ENCODE measurements at regions not wholly inside any gene's neighbourhood (a gene's known extent, or its start where the extent isn't known, plus 50 kb on each side); places are given as distances from the start of the nearest gene placed in this dataset.

- TF ChIP-seq POLR2AphosphoS5 (IDR thresholded peaks at IDR 0.05; ENCODE audit: low read depth) (no peak), SPI1 (IDR thresholded peaks at IDR 0.05; ENCODE audit: borderline replicate concordance, low read depth) (no peak), CTCF (IDR thresholded peaks at IDR 0.05; ENCODE audit: insufficient read depth, low read length) (no peak), GABPA (IDR thresholded peaks at IDR 0.05; ENCODE audit: low read depth) (no peak)
Observed at GRCh38 chr2:58798676-58799208, 557.6 kb upstream of the FANCL start.

Measured in HL-60 (cell line).